ENCODE measurements at regions not wholly inside any gene's neighbourhood (a gene's known extent, or its start where the extent isn't known, plus 50 kb on each side); places are given as distances from the start of the nearest gene placed in this dataset.

GRCh38 chr18:73962256-73962655 lies 185.4 kb downstream of the FBXO15 start:
- DNase-seq (ENCODE audit: low spot score) = no peak

DNA sequence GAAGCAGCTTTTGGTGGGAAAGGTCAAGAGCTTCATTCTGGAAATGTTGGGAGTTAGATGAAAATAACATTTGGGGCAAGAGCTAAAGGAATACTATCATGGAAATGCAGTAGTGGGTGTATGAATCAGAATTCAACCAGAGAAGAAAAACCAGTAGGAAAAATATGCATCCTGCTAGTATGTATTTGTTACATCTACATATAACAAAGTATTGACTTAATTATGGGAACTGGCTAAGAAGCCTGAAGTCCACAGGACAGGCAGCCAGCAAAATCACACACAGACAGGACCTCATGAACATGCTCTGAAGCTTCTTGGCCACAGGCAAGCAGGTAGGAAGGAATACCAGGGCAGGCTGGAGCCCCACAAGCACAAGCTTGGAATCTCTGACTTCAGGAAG lies 185.8 kb downstream of the FBXO15 start:
- DNase-seq (ENCODE audit: low spot score) = no peak

DNA sequence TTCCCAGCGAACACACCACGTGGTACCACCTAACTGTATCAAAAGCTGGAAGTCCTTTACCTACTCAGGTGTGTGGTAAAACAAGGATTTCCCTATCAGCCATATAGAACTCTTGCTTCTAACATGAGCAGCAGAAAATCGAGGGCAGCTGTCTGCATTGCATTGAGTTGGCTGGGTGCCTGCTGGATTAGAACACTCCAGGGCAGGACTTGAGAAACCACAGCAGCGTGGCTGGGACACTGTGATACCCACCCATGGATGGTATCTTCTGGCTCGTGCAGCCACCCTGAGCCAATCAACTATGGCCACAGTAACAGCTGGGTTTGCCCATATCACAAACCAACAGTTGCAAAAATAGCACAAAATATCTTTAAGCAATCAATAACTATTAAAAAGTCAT lies 188.3 kb downstream of the FBXO15 start:
- DNase-seq (ENCODE audit: low spot score) = no peak

DNA sequence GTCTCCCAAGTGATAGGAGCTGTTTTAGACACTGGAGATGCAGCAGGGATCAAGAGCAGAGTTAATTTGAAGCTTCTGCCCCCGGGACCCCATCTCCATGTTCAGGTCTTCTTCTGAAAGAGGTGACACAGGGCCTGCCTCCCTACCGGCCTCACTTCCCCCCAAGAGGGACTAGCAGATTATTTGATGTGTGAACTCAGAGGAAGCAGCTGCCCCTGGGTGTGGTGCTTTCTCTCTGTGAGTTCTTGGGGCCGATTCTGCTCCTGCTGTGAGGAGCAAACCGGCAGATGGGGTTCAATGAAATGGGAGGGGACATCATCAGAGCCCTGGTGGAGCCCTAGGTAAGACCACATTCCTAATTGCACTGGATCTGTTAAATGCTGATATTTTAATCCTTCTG lies 193.4 kb downstream of the FBXO15 start:
- DNase-seq (ENCODE audit: low spot score) = no peak

GRCh38 chr18:73952296-73952946 lies 195.2 kb downstream of the FBXO15 start:
- DNase-seq (ENCODE audit: low spot score) = no peak

DNA sequence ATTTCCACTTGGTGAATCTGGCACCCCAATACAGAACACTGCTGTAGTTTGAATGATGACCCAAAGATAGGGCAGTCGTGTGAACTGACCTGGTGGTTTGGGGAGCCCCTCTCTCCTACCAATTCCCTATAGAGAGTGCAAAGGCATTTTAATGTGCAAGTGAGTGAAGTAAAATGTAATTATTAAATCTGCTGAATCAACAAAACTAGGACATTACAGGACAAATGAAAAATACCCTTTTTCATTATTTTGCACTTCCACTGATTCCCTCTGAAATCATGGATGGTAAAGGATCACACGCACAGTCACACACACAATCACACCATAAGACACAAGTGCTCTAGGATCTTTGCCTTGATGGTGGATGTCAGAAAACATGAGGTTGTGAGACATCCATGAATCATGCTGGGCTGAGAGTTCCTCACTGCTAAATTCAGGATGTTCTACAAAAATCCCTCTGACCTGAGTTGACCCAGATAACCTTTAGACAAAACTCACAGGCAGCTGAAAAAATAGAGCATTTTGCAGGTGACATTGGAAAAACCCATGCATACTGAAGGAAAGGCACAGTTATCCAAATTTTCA lies 197.4 kb downstream of the FBXO15 start:
- no peak for DNase-seq (ENCODE audit: low spot score)

GRCh38 chr18:73948497-73948896 lies 199.1 kb downstream of the FBXO15 start:
- DNase-seq (ENCODE audit: low spot score) = no peak

DNA sequence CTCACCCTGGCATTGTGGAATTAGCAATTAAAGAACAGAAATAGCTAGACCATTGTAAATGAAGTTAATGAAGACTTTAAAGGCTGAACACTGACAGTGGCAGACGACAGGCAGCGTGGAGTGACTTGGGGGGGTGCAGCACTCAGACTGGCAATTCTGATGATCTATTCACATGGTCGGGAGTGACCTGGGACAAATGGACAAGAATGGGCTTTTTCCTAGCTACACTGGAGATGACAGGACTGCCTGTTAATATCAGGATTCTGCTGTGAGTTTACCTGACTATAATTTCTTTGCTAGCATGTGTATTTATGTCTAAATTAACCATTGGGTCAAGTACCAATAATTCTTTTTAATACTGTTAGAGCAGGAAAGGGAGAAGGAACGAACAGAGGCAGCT lies 199.6 kb downstream of the FBXO15 start:
- DNase-seq (ENCODE audit: low spot score) = no peak

DNA sequence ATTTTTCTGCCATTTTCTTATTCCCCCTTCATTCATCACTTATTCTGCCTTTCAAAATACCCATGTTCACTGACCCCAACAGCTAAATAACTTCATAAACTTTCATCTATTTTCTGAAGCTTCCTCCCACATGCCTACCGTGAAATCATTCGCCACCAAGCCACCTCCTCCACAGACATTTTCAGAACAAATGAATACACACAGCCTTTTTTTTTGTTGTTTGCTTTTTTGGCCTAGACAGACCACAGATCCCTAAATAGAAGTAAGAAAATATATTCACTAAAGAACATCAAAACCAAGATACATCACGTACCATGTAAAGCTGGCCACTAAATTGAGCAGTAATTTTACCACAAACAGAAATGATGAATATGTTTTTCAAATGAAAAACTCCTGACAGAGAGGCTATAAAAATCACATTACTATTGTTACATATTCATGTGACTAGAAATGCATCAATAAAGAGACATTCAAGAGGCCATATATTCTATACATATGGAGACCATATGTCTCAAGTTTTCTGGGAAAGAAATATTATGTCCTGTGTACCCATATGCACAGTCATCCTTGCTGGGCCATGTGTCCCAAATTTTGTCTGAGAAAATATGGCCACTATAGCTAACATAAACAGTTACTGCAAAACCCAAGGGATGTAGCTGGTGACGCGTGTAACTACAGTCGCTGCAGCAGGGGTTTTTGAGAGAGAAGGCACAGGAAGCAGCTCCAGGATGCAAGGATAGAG lies 200.3 kb downstream of the FBXO15 start:
- DNase-seq (ENCODE audit: low spot score) = no peak

- DNase-seq (ENCODE audit: low spot score) = no peak
Measured at GRCh38 chr18:73945130-73945792, 202.4 kb downstream of the FBXO15 start.

GRCh38 chr18:73944715-73945114 lies 202.9 kb downstream of the FBXO15 start:
- no peak for DNase-seq (ENCODE audit: low spot score)

GRCh38 chr18:73943763-73944162 lies 203.9 kb downstream of the FBXO15 start:
- no peak for DNase-seq (ENCODE audit: low spot score)

GRCh38 chr18:73942956-73943355 lies 204.7 kb downstream of the FBXO15 start:
- DNase-seq (ENCODE audit: low spot score) = no peak

GRCh38 chr18:73942081-73942625 lies 205.5 kb downstream of the FBXO15 start:
- DNase-seq (ENCODE audit: low spot score) = no peak

DNA sequence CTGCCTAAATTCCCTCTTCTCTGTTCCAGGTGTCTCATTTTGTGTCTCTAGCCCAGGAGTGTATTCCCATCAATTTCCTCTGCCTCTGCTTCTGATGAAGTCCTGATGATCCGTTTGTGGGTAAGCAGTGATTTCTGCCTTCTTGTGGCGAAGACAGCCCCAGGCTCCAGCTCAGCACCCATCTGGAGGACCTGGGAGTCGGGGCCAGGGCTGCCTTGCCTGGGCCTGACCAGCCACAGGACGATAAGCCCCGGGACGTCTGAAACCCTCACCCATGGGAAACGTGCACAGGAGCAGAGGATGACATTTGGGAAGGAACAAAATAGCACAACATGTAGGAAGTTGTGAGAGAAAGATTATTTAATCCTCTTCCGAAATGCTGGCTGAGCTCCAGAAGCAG lies 206.9 kb downstream of the FBXO15 start:
- no peak for DNase-seq (ENCODE audit: low spot score)

DNA sequence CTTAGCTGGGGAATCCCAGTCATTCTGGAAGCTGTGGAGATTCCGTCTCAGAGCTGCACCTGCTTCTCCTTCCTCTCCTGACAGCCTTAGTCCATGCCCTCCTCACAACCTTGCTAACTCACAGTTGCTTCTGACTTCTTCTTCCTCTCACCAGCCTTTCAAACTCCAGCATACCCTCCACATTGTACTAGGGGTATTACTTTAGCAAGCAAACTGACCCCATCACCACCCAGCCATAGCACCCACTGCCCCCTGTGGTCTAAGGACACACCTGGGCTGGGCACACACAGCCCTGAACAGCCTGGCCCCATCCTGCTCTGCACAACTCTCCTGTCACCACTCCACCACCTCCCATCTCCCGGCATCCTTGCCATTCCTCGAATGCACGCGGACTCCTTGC lies 208.2 kb downstream of the FBXO15 start:
- DNase-seq (ENCODE audit: low spot score) = no peak

DNA sequence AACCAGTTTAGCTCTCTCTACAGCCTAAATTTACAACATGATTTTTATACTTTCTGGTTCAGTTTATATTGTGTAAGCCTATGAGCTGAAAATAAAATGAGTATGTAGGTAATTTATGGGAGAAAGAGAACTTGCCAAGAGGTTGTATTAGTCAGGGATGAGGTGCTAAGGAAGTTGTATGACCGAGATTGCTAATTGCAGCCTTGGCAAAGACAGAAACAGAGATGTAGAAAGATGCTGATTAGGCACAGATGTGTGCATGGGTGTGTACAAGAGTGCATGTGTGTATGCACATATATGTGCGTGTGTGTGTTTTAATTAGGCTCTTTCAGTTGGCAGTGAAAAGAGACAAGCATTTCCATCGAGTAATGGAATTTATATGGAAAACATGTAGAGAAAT lies 213.9 kb downstream of the FBXO15 start:
- no peak for DNase-seq (ENCODE audit: low spot score)

DNA sequence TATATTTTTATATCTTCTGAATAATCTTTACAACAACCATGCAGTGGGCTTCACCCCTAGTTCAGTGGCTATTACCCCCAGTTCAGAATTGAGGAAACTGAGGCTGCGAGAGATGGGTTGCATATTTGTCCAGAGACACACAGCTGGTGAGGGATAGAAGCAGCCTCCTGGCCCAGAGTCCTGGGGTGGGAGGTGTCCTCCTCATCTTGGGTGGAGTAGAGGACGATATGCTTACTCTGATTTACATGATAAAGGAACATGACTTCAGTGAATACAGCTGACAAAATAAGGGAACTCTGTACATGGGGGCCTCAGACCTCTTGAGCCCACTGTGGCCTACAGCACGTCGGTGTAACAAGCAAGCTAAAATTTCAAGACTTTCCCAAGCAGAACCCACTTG lies 214.7 kb downstream of the FBXO15 start:
- no peak for DNase-seq (ENCODE audit: low spot score)

- no peak for DNase-seq (ENCODE audit: low spot score)
Measured at GRCh38 chr18:73927496-73927895, 220.1 kb downstream of the FBXO15 start.

GRCh38 chr18:73924836-73925235 lies 222.8 kb downstream of the FBXO15 start:
- no peak for DNase-seq (ENCODE audit: low spot score)

DNA sequence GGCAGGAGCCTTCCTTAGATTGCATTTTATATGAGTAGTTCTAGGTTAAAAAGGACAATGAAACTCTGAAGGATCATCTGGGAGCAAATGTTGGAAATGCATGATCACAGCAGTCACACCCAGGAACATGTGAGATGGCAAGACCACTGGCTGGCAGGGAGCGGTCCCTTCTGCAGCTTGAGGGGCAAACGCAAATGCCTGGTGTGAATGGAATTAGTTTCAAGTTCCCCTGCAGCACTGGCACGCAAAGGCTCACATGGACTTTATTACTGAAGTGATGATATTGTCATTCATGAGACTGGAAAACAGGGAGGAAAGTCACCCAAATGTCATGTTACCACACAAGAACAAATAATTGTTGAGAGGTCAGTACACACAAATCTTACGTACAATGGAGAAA lies 223.3 kb downstream of the FBXO15 start:
- DNase-seq (ENCODE audit: low spot score) = no peak

GRCh38 chr18:73923866-73924265 lies 223.8 kb downstream of the FBXO15 start:
- no peak for DNase-seq (ENCODE audit: low spot score)

Measured in SK-N-DZ (cell line).